HG02623 (cell line): ENCODE measurements at regions not wholly inside any gene's neighbourhood (a gene's known extent, or its start where the extent isn't known, plus 50 kb on each side); places are given as distances from the start of the nearest gene placed in this dataset.

ENCODE experiments used
- ATAC-seq: cut with Tn5 transposase; IDR thresholded peaks from one replicate; pipeline ENCODE4 v1.9.1; 2021; ENCODE audit warnings: moderate library complexity; ENCODE audit not compliant: unreplicated experiment

- ATAC-seq: no peak
Measured at GRCh38 chr9:69955536-69956355, 87.9 kb upstream of the MAMDC2 start.

DNA sequence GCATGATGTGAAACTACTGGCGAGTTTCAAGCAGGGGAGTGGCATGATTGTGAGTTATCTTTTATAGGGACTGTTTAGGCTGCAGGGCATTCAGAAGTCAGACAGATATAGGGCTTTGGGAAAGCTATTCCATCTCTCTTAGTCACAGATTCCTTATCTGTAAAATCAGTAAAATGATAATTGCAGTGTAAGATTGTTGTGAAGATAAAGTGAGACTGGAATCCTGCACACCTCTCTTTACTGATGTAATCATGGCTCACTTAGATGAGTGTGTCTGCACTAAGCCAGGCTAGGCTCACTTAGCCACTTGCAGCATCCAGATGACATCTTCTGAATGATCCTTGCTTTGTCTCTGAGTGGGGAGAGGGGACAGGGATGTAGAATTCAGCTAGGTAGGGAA, 81.8 kb upstream of the MAMDC2 start:
- no peak for ATAC-seq

GRCh38 chr9:69963803-69964202, 79.8 kb upstream of the MAMDC2 start:
- ATAC-seq: no peak

DNA sequence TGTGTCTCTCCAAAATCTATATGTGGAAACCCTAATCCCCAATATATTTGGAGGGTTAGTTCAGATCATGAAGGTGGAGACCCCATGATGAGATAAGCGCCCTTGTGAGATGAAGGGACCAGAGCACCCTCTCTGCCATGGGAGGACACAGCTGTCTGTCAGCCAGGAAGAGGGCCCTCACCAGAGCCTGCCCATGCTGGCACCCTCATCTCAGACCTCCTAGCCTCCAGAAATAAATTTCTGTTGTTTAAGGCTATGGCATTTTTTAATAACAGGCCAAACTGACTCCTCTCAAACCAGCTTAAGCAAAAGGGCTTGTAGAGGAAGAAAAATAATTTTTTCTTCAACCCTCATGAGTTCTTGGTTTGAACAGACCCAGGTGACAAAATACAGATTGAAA, 79.2 kb upstream of the MAMDC2 start:
- ATAC-seq: no peak

DNA sequence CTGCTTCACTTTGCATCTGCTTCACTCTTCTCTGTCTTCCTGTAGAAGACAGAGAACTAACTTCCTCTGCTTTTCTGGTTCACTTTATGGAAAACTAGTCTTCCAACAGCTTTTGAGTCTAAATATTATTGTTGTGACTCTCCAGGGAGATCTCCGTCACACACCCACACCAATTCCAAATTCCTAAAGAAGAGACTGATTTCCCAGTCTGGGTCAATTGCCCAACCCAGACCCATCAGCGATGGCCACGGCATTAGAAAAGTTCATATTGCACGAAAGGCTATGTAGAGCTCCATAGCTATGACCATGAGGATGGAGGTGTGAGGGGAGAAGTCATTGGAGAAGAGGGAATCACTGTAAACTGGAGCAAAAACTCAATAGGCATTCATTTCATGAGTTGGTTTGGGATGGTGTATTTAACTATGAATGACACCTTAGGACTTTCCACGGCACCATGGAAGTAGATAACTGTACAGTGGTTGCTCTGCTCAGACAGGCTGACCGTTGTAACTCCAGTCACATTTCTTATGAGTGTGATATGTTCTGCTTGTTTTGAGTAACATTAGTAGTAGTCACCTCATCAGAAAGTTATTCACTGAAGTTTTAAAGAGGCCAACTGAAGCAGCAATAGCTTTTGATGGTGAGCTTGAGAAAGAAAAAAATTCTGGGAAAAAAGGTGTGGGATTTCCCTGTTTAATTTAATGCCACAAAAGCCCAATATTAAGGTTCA, 78.1 kb upstream of the MAMDC2 start:
- no peak for ATAC-seq

DNA sequence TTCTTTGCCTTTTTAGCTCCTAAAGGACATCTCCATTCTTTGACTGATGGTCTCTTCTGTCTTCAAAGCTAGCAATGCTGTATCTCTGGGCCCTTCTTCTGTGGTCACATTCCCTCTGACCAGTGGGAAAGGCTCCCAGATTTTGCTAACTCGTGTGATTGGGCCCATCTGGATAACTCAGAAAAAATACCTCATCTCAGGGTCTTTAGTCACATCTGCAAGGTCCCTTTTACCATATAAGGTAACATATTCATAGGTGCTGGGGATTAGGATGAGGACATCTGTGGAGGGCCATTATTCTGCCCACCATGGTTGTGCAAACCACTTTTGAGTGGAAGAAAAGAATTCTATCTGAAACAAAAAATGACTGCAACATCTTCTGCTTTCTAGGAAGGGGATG, 76.3 kb upstream of the MAMDC2 start:
- ATAC-seq: no peak

GRCh38 chr9:69970001-69970533, 73.6 kb upstream of the MAMDC2 start:
- ATAC-seq: no peak

DNA sequence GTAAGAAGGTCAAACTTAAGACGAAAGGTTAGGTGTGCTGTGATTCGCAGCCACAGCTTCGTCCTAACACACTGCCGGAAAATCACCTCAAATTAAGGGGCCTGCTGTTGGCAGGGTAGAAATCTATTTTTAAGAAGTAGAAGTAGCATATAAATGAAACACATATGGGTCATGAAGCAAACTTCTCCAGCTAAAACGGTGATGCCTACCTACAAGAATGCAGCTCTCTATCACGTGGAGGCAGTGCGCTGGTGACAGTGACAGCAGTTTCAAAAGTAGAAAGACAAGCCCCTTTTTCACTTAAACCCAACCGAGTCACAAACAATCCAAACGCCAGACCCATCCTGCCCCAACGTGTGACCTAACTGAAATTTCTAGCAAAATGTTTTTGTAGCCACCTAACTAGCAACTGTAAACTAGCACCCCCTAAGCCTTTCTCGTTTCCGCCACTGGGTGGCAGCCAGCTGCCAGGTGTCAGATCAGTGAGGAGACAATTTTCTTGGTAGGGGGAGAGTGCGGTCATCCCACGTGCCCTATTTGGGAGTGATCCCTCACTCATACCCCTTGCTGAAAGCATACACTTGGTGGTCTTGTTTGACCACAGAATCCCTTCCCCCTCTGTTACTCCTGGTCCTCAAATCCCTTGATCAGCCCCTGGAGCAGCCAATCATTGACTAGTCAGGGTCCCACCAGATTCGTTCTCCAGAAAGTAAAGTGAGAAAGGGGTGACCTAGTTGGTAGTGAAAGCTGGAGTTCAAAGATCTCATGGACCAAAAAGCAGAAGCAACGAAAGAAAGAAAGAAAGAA, 71.8 kb upstream of the MAMDC2 start:
- ATAC-seq: peak; percentile 64

GRCh38 chr9:69975681-69976080, 68.0 kb upstream of the MAMDC2 start:
- no peak for ATAC-seq

DNA sequence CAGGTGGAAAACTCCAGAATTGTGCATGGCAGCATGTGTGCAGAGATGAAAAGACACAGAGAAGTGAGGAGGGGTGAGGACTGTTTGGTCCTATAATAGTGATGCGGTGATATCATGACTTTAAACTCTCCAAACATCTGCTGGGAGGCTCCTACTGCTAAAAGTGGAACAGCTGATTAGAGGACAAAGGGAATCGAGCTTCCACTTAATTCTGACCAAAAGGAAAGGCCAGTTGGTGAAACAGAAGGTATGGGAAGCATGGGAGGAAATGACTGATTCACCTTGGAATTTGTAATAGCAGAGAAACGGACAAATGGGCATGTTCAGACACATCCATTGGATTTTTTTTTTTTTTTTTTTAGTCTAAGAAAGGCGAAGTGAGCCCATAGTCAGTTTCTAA, 67.5 kb upstream of the MAMDC2 start:
- no peak for ATAC-seq

DNA sequence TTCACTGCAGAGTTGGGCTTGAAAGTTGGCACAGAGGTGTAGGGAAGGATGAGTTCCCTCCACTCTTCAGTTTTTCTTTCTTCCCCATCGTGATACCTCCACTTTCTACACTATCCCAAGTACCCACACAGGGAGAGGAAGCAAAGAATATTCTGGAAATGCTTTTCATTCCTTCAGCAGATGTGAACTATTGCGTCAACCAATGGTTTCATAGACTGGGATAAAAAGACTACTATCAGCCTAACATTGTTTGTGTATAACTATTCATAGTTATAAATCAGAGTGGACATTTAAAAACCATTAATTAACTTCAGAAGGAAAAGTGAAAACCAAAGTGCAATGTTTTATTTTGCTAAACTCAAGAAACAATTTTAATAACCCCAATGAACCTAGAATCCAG, 63.6 kb upstream of the MAMDC2 start:
- no peak for ATAC-seq

- no peak for ATAC-seq
Measured at GRCh38 chr9:69980591-69980990, 63.1 kb upstream of the MAMDC2 start.

- ATAC-seq: no peak
Measured at GRCh38 chr9:69981686-69982445, 61.8 kb upstream of the MAMDC2 start.

GRCh38 chr9:69984831-69985230, 58.8 kb upstream of the MAMDC2 start:
- ATAC-seq: no peak

DNA sequence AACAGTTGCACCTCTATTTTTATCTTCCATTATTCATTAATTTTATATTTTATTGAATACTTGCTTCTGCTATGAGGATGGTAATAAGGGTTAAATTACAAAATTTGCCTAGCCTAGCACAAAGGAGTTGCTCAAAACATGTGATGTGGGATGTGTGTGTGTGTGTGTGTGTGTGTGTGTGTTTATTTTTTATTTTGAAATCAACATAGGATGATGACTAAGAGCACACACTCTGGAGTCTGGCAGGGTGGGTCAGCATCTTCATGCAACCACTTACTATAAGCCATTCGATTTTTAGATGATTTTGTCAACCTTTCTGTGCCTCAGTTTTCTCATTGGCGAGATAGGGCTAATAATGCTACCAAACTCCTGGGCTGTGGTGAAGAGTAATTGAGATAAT, 57.7 kb upstream of the MAMDC2 start:
- ATAC-seq: no peak

DNA sequence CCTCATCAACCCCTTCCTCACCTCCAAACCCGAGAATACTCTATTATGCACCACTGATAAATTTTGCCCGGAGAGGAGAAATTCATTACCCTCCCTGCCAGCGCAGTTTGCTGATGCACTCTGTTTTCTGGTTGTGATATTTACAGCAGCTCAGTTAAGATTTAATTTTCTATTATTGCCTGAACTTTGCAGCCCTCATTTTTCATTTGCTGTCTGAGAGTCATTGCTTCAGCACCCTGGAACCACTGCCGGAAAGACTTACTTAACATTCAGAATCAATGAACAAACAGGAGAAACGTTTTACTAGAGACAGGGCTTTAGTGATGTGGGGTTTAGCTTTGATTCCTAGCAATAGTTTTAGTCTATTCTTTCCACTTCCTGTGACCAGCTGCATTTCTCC, 56.7 kb upstream of the MAMDC2 start:
- ATAC-seq: no peak

DNA sequence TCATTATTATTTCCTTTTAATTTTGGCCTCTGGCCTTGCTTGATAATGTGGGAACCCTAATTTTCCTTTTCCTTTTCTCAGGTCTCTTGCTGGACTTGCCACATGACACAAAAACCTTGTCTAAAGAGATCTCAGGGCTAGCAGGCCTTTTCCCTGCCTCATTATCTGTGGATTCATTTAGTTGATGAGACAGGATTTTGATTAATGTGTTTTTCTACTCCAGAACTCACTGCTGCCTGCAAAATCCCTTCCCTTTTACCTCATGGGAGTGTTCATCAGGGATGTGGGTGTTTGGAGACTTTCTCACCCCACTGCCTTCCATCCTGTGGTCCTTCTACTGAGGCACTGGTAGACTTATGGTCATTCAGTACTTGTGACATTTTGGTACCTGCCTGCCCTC, 56.2 kb upstream of the MAMDC2 start:
- no peak for ATAC-seq

DNA sequence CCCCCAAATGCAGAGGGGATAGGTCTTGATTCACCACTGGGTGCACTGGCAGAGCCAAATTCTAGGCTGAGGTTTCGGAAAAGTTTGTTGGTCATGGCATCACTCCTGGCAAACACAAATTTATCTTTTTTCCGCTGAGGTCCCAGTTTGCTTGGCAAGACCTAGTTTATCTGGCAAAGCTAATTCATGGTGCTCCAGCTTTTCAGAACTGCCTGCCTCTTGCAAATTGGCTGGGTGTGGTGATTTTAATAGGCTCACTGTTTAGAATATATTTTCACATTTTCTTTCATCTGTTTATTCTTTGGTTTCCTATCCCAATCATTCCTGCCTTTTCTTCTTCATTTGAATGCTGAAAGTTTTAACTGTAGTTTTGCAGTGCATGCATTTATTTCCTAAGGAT, 50.5 kb upstream of the MAMDC2 start:
- ATAC-seq: no peak
